Testis (tissue), 2 donors: ENCODE measurements at regions not wholly inside any gene's neighbourhood (a gene's known extent, or its start where the extent isn't known, plus 50 kb on each side); places are given as distances from the start of the nearest gene placed in this dataset.

ENCODE experiments used
- CTCF ChIP-seq, 3 experiments: fragments of 450-650 bp in 2 of 3; fragments of 200-600 bp in 1 of 3; sonication (generic) in 1 of 3; IDR thresholded peaks; one replicate each; pipeline ENCODE4 v1.5.1; 2016 to 2019; ENCODE audit warnings: antibody characterized with exemption in 3 of 3, mild to moderate bottlenecking in 2 of 3, moderate library complexity in 1 of 3
- POLR2A ChIP-seq: fragments of 450-650 bp; IDR thresholded peaks from one replicate; pipeline ENCODE4 v1.6.1; 2017; ENCODE audit warnings: antibody characterized with exemption, mild to moderate bottlenecking, moderate library complexity

GRCh38 chr2:220318508-220318907, 691.1 kb downstream of the SLC4A3 start:
- TF ChIP-seq CTCF (IDR thresholded peaks at IDR 0.05) (no peak), POLR2A (no peak)
